ENCODE measurements at regions not wholly inside any gene's neighbourhood (a gene's known extent, or its start where the extent isn't known, plus 50 kb on each side); places are given as distances from the start of the nearest gene placed in this dataset.

GRCh38 chr2:34353509-34354113 lies 754.5 kb upstream of the FAM98A start:
- DNase-seq: no peak

- DNase-seq: no peak
These were observed 750.4 kb upstream of the FAM98A start for GRCh38 chr2:34349527-34349926.

GRCh38 chr2:34345030-34345429 lies 745.9 kb upstream of the FAM98A start:
- DNase-seq: no peak

DNA sequence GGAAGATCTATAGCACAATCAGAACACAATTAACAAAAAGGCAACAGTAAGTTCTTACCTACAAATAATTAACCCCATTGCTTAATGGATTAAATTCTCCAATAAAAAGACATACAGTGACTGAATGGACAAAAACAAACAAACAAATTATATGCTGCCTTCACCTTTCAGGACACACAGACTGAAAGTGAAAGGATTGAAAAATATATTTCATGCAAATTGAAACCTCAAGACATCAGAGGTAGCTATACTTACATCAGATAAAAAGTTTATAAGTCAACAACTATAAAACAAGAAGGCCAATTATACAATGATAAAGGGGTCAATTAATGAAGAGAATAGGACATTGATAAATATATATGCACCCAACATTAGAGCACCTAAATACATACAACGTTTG lies 741.2 kb upstream of the FAM98A start:
- no peak for DNase-seq

GRCh38 chr2:34337735-34338134 lies 738.6 kb upstream of the FAM98A start:
- no peak for DNase-seq

GRCh38 chr2:34332813-34333212 lies 733.7 kb upstream of the FAM98A start:
- no peak for DNase-seq

DNA sequence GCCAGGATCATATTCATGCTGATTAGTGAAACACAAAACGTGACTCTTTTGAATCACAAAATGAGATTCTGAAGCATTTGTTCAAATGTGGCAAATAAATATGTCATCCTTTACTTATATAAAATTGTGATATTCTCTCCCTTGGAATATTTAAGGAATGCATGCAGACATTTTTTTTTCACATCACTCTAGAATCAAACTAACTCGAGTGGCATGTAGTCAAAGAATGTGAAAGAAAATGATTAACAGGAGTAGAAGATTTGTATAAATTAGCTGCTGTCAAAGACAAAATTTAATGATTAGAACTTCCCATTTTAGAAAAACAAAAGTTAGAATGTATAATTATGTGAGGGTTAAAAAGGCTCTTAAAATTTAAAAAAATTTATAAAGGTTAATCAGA lies 721.0 kb upstream of the FAM98A start:
- no peak for DNase-seq

DNA sequence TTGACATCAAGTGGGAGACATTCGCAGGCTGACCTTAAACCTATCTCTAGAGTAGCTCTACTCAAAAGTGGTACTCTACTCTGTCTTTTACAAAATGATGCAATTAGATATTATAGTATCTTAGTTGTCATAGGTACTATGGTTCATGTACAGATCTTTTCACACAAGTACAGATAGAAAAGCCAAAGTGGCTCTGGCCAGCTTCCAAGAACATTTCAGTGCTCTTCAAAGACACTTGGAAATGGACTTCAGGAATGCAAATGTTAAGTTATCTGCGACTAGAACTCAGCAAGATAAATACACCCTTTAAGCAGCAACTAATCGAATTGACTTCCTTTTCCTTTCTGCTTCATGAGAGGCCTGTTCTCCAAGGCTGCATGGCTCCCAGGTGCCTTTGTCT lies 718.7 kb upstream of the FAM98A start:
- DNase-seq: no peak

- DNase-seq: no peak
These were observed 717.7 kb upstream of the FAM98A start for GRCh38 chr2:34316788-34317187.

DNA sequence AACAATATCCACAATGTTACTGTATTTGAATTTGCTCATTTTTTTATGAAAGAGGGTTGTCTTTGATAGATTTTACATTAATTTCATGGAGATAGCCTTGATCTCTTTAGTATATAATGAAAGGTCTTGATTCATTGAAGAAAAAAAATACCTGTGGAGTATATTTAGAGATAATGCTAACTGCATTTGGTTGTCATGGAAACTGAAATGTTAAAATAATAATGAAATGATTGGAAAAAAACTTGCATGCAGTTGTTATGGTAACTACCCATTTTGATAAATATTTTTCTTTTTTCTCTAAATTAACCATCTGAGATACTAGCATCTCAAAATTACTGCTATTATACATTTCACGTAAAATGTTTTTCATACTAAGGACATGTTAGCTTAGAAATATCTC lies 712.7 kb upstream of the FAM98A start:
- no peak for DNase-seq

- no peak for DNase-seq
These were observed 709.0 kb upstream of the FAM98A start for GRCh38 chr2:34308140-34308539.

- no peak for DNase-seq
These were observed 708.5 kb upstream of the FAM98A start for GRCh38 chr2:34307636-34308035.

- DNase-seq: no peak
These were observed 707.6 kb upstream of the FAM98A start for GRCh38 chr2:34306745-34307144.

DNA sequence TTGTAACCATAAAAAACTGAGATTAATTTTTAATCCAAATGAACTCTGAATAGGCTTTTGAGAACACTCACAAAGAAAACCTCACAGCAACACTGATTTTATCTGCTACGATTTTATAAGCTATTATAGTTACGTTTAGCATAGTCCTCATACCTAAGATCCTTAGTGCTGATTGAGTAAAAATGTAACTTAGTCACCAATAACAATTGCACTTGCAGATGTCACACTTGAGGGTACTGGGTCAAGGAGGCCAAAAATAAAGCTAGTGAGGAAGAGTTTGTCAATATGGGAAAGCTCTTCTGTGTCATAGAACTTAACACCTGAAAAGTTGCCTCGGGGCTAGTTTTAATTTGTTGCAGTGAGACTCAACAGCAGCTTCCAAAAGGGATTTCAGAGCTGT lies 706.5 kb upstream of the FAM98A start:
- DNase-seq: no peak

- DNase-seq: no peak
These were observed 695.9 kb upstream of the FAM98A start for GRCh38 chr2:34294961-34295360.

GRCh38 chr2:34291076-34291475 lies 692.0 kb upstream of the FAM98A start:
- DNase-seq: no peak

- no peak for DNase-seq
These were observed 688.9 kb upstream of the FAM98A start for GRCh38 chr2:34288016-34288415.

- no peak for DNase-seq
These were observed 681.5 kb upstream of the FAM98A start for GRCh38 chr2:34280606-34281005.

DNA sequence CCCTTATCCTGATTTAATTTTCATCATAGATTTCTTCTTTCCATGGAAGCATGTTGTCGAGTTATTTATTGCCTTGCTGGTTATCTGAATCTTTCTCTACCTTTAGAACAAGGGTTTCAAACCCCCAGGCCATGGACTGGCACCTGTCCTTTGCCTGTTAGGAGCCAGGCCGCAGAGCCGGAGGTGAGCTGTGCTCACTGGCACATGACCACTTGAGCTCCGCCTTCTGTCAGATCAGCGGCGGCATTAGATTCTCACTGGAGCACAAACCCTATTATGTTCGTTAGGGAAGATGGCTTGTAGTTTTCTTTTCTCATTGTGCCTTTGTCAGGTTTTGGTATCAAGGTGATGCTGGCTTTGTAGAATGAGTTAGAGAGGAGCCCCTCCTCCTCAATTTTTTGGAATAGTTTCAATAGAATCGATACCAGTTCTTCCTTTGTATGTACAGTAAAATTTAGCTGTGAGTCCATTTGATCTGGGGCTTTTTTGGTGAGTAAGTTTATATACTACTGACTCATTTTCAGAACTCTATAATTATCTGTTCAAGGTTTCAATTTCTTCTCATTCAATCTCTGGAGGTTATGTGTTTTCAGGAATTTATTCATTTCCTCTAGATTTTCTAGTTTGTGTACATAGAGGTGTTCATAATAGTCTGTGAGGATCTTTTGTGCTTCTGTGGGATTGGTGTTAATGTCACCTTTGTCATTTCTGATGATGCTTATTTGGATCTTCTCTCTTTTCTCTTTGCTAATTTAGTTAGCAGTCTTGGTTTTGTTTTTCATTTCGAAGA lies 668.0 kb upstream of the FAM98A start:
- no peak for DNase-seq

DNA sequence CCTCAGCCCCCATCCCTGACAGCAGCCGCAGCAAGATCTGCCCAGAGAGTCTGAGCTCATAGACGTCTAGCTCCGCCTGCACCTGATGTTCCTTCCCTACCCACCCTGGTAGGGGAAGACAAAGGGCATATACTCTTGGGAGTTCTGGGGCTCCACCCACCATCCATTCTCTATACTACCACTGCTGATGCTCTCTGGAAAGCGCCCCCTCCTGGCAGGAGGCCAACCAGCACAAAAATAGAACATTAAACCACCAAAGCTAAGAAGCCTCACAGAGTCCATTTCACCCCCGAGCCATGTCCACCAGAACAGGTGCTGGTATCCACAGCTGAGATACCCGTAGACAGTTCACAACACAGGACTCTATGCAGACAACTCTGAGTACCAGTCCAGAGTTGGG lies 662.6 kb upstream of the FAM98A start:
- DNase-seq: no peak

- no peak for DNase-seq
These were observed 655.3 kb upstream of the FAM98A start for GRCh38 chr2:34254272-34254878.

GRCh38 chr2:34252111-34252510 lies 653.0 kb upstream of the FAM98A start:
- DNase-seq: no peak

- no peak for DNase-seq
These were observed 652.5 kb upstream of the FAM98A start for GRCh38 chr2:34251578-34251977.

- no peak for DNase-seq
These were observed 645.1 kb upstream of the FAM98A start for GRCh38 chr2:34244195-34244594.

GRCh38 chr2:34242763-34243123 lies 643.6 kb upstream of the FAM98A start:
- no peak for DNase-seq

Data from 8988T (cell line).